GM11168 (cell line): ENCODE measurements at regions not wholly inside any gene's neighbourhood (a gene's known extent, or its start where the extent isn't known, plus 50 kb on each side); places are given as distances from the start of the nearest gene placed in this dataset.

Experiments
- in situ Hi-C: fragments of 300-500 bp; cut with MboI; formaldehyde crosslinking; loops from one replicate; pipeline ENCODE4 v1.12.0; 2022; ENCODE audit warnings: low sequenced_read_pairs; ENCODE audit not compliant: unreplicated experiment

GRCh38 chr5:56451742-56452141 is 218.6 kb upstream of the ANKRD55 start:
- in situ Hi-C loops: no loop called here

DNA sequence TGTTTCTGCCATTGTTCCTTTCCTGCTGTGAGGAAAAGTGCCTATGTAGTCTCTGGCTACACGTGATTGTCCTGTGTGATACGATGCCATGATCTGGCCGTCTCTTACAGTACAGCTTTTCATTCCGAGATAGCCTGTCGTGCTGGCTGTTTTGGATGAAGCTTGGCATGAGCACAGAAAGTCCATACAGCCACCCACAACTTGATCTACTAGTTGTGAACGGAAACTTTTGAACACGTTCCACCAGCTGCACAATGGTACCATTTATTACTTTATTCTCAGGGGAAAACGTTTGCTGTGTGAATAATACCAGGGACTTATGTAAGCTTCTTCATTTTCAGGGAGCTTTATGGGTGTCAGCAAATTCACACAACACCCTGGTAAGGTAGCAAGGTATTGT is 217.6 kb upstream of the ANKRD55 start:
- in situ Hi-C loops: no loop called here

DNA sequence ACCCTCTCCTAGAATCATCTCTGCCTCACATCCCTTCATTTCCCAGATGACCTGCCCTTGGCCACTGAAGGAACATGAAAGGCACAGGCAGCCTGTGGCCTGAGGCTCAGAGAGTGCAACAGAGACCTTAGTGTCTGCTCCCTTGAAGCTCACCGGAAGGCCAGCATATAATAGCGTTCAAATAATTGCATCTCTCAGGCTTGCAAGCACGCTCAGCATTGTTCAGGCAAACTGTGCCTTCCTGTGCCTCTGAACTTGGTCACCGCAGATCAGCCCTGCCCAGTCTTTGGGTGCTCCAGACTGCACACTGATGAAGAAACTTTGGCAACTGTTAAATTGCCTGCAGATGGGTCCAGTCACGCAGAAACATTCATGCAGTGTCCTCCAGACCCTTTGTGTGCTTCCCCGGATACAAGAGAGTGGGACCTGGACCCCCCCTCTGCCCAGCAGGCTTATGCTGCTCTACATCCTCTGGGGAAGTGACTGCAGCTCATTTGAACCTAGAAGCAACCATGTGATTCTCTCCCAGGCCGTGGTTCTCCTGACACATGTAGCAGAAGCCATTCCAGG is 216.0 kb upstream of the ANKRD55 start:
- in situ Hi-C loops: no loop called here

GRCh38 chr5:56447656-56448055 is 214.5 kb upstream of the ANKRD55 start:
- in situ Hi-C loops: no loop called here

DNA sequence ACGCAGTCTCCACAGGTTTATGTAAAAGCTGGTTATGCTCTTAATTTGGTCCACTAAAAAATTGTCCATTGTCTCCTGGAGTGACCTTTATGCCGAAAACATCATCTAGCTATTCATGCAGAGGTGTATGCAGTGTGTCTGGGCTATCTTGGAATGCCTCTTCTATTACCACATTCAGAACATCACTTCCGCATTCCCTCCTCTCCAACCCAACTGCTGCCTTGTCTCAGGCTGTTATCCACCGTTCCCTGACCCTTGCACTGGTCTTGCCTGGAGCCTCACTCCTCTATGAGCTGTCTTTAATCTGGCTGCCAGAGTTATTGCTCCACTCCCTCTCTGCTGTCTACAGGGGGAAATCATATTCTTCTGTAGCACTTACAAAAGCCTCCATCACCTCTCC is 214.1 kb upstream of the ANKRD55 start:
- in situ Hi-C loops: no loop called here

GRCh38 chr5:56446728-56447127 is 213.6 kb upstream of the ANKRD55 start:
- in situ Hi-C loops: no loop called here

- in situ Hi-C loops: no loop called here
Observed at GRCh38 chr5:56443826-56444225, 210.7 kb upstream of the ANKRD55 start.

DNA sequence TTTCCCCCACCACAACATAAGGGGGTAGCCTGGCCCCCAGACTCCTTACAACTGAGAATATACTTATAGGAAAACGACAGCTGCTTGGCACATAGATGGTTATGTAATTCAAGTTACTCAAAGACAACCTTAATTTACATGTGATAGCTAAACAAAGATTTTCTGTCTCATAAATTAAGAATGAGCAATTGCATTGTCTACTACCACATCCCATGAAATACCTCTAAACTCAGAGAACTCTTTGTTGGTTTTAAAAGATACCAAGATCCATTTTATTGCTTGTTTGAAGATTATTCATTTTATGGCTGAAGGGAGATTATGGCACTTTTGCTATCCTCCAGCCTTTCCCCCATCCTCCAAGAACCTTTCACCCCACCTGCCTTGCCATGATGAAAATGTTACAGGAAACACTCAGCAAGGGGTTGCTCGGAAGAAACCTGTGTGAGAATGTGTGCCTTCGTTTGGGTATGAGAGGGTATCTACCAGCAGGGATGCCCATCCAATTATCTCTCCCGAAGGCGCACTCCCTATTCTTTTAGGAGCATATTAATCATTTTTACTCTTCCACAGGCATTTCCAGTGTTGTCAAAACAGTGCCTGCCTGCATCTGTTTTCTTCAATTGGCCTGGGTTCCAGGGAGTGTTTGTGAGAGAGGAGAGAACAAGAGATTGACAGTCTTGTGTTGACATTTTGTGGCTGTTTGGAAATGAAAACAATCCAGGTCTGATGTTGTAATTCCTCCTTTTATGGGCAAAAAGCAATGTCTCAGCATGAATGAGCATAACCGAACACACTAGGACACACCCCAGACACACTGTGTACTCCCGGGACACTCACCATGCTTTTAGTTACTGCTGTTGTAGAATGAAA is 208.0 kb upstream of the ANKRD55 start:
- in situ Hi-C loops: no loop called here

- in situ Hi-C loops: no loop called here
Observed at GRCh38 chr5:56434986-56435385, 201.9 kb upstream of the ANKRD55 start.

GRCh38 chr5:56433039-56433617 is 200.0 kb upstream of the ANKRD55 start:
- in situ Hi-C loops: no loop called here

GRCh38 chr5:56432321-56432720 is 199.2 kb upstream of the ANKRD55 start:
- in situ Hi-C loops: no loop called here

GRCh38 chr5:56430422-56430821 is 197.3 kb upstream of the ANKRD55 start:
- in situ Hi-C loops: no loop called here

DNA sequence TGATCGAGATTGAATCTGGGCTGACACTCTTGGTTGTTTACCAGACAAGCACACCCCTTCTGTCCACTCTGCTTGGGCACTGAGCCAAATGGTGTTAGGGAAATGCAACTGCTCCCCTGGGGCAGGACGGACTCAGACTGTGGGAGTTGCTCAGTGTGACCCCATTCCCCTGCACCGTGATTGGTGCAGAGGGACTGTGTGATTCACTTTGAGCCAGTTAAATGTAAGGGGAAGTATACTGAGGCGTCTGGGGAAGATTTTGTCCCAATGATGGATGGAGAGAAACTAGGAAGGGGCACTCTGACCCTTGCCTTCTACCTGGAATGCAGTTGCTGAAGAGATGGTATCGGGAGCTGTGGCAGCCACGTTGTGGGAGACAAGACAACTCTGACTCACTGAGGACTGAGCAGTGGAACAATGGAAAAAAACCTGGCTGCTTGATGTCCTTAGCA is 196.0 kb upstream of the ANKRD55 start:
- in situ Hi-C loops: no loop called here

- in situ Hi-C loops: no loop called here
Observed at GRCh38 chr5:56426693-56427092, 193.6 kb upstream of the ANKRD55 start.

DNA sequence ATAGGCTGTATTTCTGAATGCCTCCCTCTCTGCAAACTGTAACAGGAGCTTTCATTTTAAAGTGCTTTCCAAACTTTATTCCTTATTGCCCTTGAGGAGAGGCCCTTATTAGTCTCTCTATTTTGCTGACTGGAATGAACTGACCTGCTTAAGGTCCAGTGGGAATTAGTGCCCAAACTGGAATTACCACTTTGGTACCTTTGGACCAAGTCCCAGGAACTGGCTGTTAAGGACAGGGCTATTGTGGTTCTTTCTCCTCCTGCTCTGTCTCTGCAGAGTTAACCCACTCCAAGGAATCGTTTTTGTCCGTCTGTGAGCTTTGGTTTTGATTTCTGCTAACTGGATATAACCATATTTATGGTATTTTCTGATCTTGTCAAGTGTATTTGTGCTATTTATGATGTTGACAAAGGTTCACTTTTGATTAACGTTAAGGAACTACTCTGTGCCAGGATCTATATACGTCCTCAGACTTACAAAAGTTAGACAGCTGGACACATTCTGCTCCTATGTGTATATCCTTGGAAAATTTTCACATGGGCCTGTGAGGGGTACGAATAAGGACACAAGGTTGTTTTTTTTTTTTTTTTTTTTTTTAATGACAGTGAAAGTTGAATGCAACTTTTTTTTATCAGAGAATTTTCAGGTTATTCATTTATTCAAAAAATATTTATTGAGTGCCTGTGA is 189.1 kb upstream of the ANKRD55 start:
- in situ Hi-C loops: no loop called here

DNA sequence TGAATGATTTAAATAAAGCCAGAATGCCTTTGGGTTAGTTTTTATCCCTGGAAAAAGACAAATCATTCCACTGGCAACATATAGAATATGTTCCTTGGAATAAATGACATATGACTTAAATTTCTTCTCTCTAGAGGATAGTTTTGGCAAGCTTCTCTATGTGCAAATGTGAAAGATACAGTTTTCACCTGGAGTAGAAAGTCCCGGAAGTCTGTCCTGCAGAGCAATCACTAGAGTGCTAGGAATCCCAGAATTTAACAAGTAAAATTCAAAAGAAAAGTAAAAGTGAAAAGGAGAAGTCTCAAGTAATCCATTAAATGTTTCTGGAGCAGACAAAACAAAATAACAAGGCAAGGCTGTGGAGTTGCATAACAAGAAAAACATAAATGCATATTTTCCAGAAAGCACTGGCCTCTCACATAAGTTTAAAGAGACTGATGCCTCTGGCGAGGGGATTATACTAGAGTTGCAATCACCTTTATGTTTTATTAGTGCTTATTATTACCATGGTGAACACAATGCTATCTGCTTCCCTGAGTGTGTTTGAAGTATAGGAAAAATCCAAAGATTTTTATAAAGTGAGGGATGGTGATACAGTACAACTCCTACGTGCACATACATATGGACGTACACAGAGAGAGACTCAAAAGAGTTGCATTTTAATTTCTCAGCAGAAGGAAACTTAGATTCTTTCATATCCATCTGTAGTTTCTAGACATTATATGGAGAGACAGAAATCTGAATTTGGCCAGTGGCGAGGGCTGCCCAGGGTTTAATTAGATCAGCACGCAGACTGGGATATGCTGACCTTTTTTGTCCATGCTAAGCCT is 188.3 kb upstream of the ANKRD55 start:
- in situ Hi-C loops: no loop called here

GRCh38 chr5:56420323-56420722 is 187.2 kb upstream of the ANKRD55 start:
- in situ Hi-C loops: no loop called here

DNA sequence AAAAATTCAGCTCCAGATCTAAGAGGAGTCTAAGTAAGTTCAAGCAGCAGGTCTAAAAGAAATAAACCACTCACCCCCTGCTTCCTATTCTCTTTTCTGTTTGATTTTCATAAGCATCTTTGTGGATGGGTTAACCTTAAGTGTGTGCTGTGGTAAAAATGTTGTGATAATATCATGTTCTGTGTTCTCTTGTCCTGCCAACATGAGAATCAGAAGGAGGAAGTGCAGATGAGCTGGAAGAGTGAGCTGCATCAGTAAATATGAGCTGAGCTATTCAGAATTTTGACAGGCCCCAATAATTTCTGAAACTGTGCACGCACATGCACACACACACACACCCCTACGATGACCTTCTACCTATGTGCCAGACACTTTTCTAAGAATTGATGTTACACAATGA is 186.5 kb upstream of the ANKRD55 start:
- in situ Hi-C loops: no loop called here

DNA sequence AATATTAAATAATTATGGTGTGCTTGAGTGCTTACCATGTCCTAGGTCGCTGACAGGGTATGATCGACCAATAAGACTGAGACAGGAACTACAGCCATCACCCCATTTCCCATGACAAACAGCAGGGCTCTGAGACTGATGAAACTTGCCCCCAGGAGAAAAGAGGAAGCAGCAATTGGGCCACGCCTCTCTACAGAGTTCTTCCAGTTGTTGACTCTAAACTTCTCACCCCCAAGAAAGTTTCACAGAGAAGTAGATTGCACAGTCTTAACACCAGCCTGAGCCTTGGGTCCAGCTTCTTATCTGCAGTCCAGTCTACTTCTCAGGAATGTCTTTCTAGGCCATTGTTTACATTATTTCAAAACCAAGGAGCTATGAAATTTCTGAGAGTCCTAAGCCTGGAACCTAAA is 182.2 kb upstream of the ANKRD55 start:
- in situ Hi-C loops: no loop called here

- in situ Hi-C loops: no loop called here
Observed at GRCh38 chr5:56414066-56414465, 180.9 kb upstream of the ANKRD55 start.
